Prostate gland (tissue), 2 donors: ENCODE measurements at regions not wholly inside any gene's neighbourhood (a gene's known extent, or its start where the extent isn't known, plus 50 kb on each side); places are given as distances from the start of the nearest gene placed in this dataset.

Source experiments
- CTCF ChIP-seq, 4 experiments: fragments of 200-600 bp in 2 of 4; fragments of 450-650 bp in 2 of 4; sonication (generic) in 2 of 4; IDR thresholded peaks; 1 replicate in 3 of 4; 2 replicates in 1 of 4; pipeline ENCODE4 v1.5.1; 2016 to 2019; ENCODE audit warnings: antibody characterized with exemption in 4 of 4, mild to moderate bottlenecking in 2 of 4, moderate library complexity in 2 of 4
- POLR2A ChIP-seq: fragments of 450-650 bp; IDR thresholded peaks from one replicate; pipeline ENCODE4 v1.6.1; 2016; ENCODE audit warnings: antibody characterized with exemption, mild to moderate bottlenecking
- POLR2AphosphoS5 ChIP-seq: sonication (generic); formaldehyde crosslinking; IDR thresholded peaks from one replicate; pipeline ENCODE4 v1.6.1; 2017; ENCODE audit warnings: antibody characterized with exemption

- TF ChIP-seq CTCF (IDR thresholded peaks at IDR 0.05) (no peak), POLR2A (no peak), POLR2AphosphoS5 (no peak)
These were observed 199.6 kb upstream of the MID1 start for GRCh38 chrX:10819973-10820372.
